Testis (tissue), 2 donors: ENCODE measurements at regions not wholly inside any gene's neighbourhood (a gene's known extent, or its start where the extent isn't known, plus 50 kb on each side); places are given as distances from the start of the nearest gene placed in this dataset.

Source experiments
- POLR2A ChIP-seq: fragments of 450-650 bp; IDR thresholded peaks from one replicate; pipeline ENCODE4 v1.6.1; 2017; ENCODE audit warnings: antibody characterized with exemption, mild to moderate bottlenecking, moderate library complexity
- TF ChIP-seq, protein P1 (sequence below), 3 experiments: fragments of 450-650 bp in 2 of 3; fragments of 200-600 bp in 1 of 3; sonication (generic) in 1 of 3; IDR thresholded peaks; one replicate each; pipeline ENCODE4 v1.5.1; 2016 to 2019; ENCODE audit warnings: antibody characterized with exemption in 3 of 3, mild to moderate bottlenecking in 2 of 3, moderate library complexity in 1 of 3

DNA sequence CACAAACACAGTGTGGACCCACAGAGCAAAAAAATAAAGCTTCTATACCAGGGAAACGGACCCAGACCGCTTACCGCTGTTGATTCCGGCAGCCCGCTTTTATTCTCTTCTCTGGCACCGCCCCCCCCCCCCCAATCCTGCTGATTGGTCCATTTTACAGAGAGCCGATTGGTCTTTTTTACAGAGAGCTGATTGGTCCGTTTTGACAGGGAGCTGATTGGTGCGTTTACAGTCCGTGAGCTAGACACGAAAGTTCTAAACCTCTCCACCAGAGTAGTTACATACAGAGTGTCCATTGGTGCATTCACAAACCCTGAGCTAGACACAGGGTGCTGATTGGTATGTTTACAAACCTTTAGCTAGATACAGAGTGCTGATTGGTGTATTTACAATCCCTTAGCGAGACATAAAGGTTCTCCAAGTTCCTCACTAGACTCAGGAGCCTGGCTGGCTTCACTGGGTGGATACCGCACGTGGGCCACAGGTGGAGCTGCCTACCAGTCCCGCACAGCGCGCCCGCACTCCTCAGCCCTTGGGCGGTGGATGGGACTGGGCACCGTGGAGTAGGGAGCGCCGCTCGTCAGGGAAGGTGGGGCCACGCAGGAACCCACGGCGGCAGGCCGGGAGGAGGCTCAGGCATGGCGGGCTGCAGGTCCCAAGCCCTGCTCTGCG, 92.4 kb downstream of the HAPSTR1 start:
- TF ChIP-seq, protein P1, sequence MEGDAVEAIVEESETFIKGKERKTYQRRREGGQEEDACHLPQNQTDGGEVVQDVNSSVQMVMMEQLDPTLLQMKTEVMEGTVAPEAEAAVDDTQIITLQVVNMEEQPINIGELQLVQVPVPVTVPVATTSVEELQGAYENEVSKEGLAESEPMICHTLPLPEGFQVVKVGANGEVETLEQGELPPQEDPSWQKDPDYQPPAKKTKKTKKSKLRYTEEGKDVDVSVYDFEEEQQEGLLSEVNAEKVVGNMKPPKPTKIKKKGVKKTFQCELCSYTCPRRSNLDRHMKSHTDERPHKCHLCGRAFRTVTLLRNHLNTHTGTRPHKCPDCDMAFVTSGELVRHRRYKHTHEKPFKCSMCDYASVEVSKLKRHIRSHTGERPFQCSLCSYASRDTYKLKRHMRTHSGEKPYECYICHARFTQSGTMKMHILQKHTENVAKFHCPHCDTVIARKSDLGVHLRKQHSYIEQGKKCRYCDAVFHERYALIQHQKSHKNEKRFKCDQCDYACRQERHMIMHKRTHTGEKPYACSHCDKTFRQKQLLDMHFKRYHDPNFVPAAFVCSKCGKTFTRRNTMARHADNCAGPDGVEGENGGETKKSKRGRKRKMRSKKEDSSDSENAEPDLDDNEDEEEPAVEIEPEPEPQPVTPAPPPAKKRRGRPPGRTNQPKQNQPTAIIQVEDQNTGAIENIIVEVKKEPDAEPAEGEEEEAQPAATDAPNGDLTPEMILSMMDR (IDR thresholded peaks at IDR 0.05) = no peak
- TF ChIP-seq POLR2A = no peak
